Fibroblast of mammary gland (primary cell): ENCODE measurements at regions not wholly inside any gene's neighbourhood (a gene's known extent, or its start where the extent isn't known, plus 50 kb on each side); places are given as distances from the start of the nearest gene placed in this dataset.

Experiments
- DNase-seq: peaks from one replicate; pipeline ENCODE4 v3.0.0-alpha.2; 2010; ENCODE audit warnings: low read depth
- H3K4me3 ChIP-seq: 2 replicates; pipeline ENCODE4 v1.5.1; 2011; ENCODE audit warnings: low read depth, mild to moderate bottlenecking, low read length, moderate library complexity; ENCODE audit not compliant: control insufficient read depth
- TF ChIP-seq, protein P1 (sequence below): conservative IDR thresholded peaks from 2 replicates; pipeline ENCODE4 v1.5.1; 2011; ENCODE audit warnings: low read depth, low read length, inconsistent platforms; ENCODE audit not compliant: control insufficient read depth, insufficient read depth

DNA sequence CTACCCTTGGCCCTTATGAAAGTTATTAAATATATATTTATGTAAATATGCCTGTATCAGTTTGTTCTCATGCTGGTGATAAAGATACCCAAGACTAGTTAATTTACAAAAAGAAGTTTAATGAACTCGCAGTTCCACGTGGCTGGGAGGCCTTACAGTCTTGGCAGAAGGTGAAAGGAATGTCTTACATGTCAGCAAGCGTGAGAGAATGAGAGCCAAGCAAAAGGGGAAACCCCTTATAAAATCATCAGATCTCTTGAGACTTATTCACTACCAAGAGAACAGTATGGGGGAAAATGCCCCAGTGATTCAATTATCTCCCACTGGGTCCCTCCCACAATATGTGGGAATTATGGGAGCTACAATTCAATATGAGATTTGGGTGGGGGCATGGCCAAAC, 506.0 kb upstream of the ATXN8OS start:
- H3K4me3 ChIP-seq: no peak overlapping the region
- no peak for DNase-seq
- TF ChIP-seq, protein P1, sequence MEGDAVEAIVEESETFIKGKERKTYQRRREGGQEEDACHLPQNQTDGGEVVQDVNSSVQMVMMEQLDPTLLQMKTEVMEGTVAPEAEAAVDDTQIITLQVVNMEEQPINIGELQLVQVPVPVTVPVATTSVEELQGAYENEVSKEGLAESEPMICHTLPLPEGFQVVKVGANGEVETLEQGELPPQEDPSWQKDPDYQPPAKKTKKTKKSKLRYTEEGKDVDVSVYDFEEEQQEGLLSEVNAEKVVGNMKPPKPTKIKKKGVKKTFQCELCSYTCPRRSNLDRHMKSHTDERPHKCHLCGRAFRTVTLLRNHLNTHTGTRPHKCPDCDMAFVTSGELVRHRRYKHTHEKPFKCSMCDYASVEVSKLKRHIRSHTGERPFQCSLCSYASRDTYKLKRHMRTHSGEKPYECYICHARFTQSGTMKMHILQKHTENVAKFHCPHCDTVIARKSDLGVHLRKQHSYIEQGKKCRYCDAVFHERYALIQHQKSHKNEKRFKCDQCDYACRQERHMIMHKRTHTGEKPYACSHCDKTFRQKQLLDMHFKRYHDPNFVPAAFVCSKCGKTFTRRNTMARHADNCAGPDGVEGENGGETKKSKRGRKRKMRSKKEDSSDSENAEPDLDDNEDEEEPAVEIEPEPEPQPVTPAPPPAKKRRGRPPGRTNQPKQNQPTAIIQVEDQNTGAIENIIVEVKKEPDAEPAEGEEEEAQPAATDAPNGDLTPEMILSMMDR: no peak

DNA sequence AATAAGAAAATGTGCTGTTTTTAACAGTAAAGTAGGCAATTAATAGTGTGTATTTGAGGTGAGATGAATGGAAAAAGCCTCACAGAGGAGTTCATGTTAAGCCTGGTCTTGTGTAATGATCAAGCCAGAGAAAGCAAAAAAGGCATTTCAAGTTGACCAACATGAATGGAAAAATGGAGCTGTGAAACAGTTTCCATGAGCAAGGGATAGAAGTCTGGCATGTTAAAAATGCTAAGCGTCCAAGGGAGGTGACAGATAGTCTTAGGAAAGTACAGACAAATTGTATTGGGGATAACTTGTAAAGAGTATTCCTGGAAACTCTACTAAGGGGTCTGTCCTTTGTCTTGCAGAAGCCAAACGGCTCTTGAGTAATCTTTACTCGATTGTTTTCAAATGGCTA, 506.8 kb upstream of the ATXN8OS start:
- no peak for DNase-seq
- TF ChIP-seq, protein P1: no peak
- no peak overlapping the region for H3K4me3 ChIP-seq

DNA sequence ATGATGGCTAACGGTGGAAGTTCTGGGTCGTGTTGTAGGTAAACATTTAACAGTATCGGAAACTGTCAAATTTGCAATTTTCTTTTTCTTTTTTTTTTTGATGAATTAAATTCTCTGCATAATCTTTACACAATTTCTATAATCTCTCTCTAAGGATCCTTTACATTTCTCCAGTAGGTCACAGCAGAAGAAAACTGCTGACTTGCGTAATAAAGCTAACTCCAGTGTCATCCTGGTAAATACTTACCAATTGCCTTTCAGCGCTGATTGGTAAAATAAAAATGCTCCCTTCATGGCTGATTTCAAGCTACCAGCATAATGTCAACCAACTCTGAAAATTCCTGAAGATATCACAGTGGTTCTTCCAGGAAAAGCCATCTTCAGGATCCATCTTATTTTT, 510.5 kb upstream of the ATXN8OS start:
- TF ChIP-seq, protein P1: no peak
- H3K4me3 ChIP-seq: no peak overlapping the region
- DNase-seq: no peak

DNA sequence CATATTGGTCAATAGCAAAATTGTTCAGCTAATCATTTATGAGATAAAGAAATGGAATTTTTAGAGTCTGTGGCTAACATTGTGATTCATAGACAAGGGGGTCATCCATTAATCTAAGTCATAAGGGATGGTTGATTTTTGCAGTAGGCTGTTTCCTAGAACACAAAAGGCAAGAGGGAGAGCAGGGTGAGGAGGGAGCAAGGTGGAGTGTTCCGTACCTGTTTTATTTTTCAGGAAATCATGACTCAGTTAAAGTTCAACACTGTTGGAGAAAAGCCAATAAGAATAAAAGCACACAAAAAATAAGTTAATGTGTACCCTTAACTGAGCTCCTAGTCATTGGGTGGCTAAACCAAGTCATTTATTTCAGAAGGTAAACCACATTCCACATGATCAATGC, 512.4 kb upstream of the ATXN8OS start:
- no peak overlapping the region for H3K4me3 ChIP-seq
- DNase-seq: no peak
- TF ChIP-seq, protein P1: no peak

DNA sequence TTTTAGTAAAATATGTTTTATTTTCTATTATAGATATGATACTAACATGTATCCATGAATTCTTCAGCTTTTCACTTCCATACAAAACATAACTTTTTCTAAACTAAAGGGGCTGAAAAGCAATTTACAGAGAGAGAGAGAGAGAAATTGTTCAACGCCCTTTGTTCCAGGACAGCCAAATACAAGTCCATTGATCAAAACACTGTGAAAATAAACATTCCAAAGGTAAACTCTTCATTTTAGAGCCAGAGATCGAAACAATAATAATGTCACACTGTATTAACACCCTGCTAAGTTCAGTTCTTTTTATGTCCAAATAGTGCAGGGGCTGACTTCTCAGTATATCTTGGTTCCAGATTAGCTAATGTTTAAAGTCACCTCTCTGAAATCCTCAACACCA, 516.2 kb upstream of the ATXN8OS start:
- TF ChIP-seq, protein P1: no peak

DNA sequence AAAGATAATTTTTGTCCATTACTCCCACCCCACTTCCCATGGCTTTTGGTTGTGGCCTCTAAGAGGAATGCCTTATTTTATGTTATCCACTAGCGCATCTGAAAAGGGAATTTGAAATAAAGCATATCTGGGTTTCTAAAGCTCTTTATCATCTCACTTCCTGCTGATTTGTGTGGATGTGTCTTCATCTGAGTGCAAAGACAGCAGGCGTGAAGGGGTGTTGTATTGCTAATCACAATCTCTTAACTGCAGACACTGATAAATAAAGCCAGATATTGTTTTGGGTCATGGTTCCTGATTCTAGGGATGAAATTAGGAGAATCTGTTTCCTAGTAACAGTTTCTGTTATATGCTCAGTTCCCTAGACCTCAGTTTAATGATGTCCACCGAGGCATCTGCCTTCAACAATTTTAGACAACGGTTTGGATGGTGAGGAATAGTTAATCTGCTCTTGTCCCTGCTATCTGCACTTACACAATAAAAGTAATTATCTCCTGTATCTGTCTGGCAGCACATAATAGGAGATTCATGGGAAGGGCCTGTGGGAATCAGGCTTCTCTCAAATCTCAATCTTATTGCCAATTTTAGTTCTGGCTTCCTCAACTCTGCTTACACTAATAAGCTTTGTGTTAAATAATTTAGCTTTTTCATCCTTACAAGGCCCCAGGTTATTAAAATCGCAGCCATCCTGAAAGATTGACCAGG, 517.9 kb upstream of the ATXN8OS start:
- no peak overlapping the region for H3K4me3 ChIP-seq
- TF ChIP-seq, protein P1: no peak
- DNase-seq: no peak

More for the DNA sequence above, 516.2 kb upstream of the ATXN8OS start:
- DNase-seq: no peak
- no peak overlapping the region for H3K4me3 ChIP-seq
